Liver (tissue), 8 donors: ENCODE measurements at regions not wholly inside any gene's neighbourhood (a gene's known extent, or its start where the extent isn't known, plus 50 kb on each side); places are given as distances from the start of the nearest gene placed in this dataset.

Experiments used
- DNase-seq: peaks from one replicate; pipeline ENCODE4 v3.0.0-alpha.2; 2017; ENCODE audit warnings: low spot score
- H3K27ac ChIP-seq, 2 donors: one replicate each; pipeline ENCODE4 v1.7.0; 2013; ENCODE audit warnings: inconsistent platforms in 2 of 2, low read length in 2 of 2, control low read depth in 1 of 2, low read depth in 1 of 2, mild to moderate bottlenecking in 1 of 2
- H3K27me3 ChIP-seq, 4 donors: one replicate each; pipeline versions ENCODE4 v1.6.1 to v1.7.0; 2013; ENCODE audit warnings: low read length in 3 of 4, inconsistent platforms in 1 of 4, mild to moderate bottlenecking in 1 of 4, moderate library complexity in 1 of 4; ENCODE audit not compliant: control insufficient read depth in 4 of 4, insufficient read depth in 4 of 4
- H3K36me3 ChIP-seq, 4 donors: one replicate each; pipeline versions ENCODE4 v1.6.1 to v1.7.0; 2013; ENCODE audit warnings: low read length in 3 of 4, mild to moderate bottlenecking in 3 of 4, low read depth in 1 of 4, moderate library complexity in 1 of 4; ENCODE audit not compliant: control insufficient read depth in 4 of 4, insufficient read depth in 3 of 4
- H3K4me1 ChIP-seq, 4 donors: one replicate each; pipeline versions ENCODE4 v1.6.1 to v1.7.0; 2013; ENCODE audit warnings: low read length in 3 of 4, mild to moderate bottlenecking in 3 of 4, moderate library complexity in 1 of 4; ENCODE audit not compliant: control insufficient read depth in 4 of 4, insufficient read depth in 4 of 4
- H3K4me3 ChIP-seq, 3 donors: one replicate each; pipeline versions ENCODE4 v1.6.1 to v1.7.0; 2013; ENCODE audit warnings: low read length in 3 of 3, control low read depth in 1 of 3, low read depth in 1 of 3, mild to moderate bottlenecking in 1 of 3
- H3K9ac ChIP-seq, 2 donors: one replicate each; pipeline ENCODE4 v1.7.0; 2013; ENCODE audit warnings: low read length in 2 of 2, mild to moderate bottlenecking in 2 of 2, moderate library complexity in 2 of 2, control low read depth in 1 of 2, low read depth in 1 of 2
- H3K9me3 ChIP-seq, 4 donors: one replicate each; pipeline versions ENCODE4 v1.6.1 to v1.7.0; 2013; ENCODE audit warnings: low read length in 3 of 4; ENCODE audit not compliant: control insufficient read depth in 4 of 4
- CTCF ChIP-seq: fragments of 150-350 bp; IDR thresholded peaks from 2 replicates; pipeline ENCODE4 v1.5.1; 2017; ENCODE audit warnings: improper control_type of control experiment, low read depth, low read length; ENCODE audit not compliant: missing input control
- FOXA1 ChIP-seq: IDR thresholded peaks from 2 replicates; pipeline ENCODE4 v1.6.1; 2016; ENCODE audit warnings: antibody characterized with exemption
- FOXA2 ChIP-seq: IDR thresholded peaks from 2 replicates; pipeline ENCODE4 v1.6.1; 2016; ENCODE audit warnings: antibody characterized with exemption
- HNF4A ChIP-seq, 2 donors: conservative IDR thresholded peaks; 2 replicates each; pipeline ENCODE4 v1.6.1; 2016; ENCODE audit warnings: antibody characterized with exemption in 2 of 2, mild to moderate bottlenecking in 2 of 2
- HNF4G ChIP-seq: IDR thresholded peaks from 2 replicates; pipeline ENCODE4 v1.6.1; 2016; ENCODE audit warnings: antibody characterized with exemption
- JUND ChIP-seq, 2 donors: IDR thresholded peaks; 2 replicates each; pipeline ENCODE4 v1.6.1; 2016; ENCODE audit warnings: antibody characterized with exemption in 2 of 2
- NR2F2 ChIP-seq: IDR thresholded peaks from 2 replicates; pipeline ENCODE4 v1.6.1; 2016; ENCODE audit warnings: antibody characterized with exemption
- RAD21 ChIP-seq, 2 donors: IDR thresholded peaks; 2 replicates each; pipeline ENCODE4 v1.6.1; 2016; ENCODE audit warnings: antibody characterized with exemption in 2 of 2, mild to moderate bottlenecking in 2 of 2
- REST ChIP-seq: IDR thresholded peaks from 2 replicates; pipeline ENCODE4 v1.6.1; 2016; ENCODE audit warnings: antibody characterized with exemption, mild to moderate bottlenecking
- RXRA ChIP-seq, 2 donors: IDR thresholded peaks; 2 replicates each; pipeline ENCODE4 v1.6.1; 2017 to 2018; ENCODE audit warnings: antibody characterized with exemption in 2 of 2, mild to moderate bottlenecking in 1 of 2
- SP1 ChIP-seq: IDR thresholded peaks from 2 replicates; pipeline ENCODE4 v1.6.1; 2018; ENCODE audit warnings: antibody characterized with exemption, mild to moderate bottlenecking
- TAF1 ChIP-seq: conservative IDR thresholded peaks from 2 replicates; pipeline ENCODE4 v1.6.1; 2016; ENCODE audit warnings: antibody characterized with exemption, mild to moderate bottlenecking
- YY1 ChIP-seq: IDR thresholded peaks from 2 replicates; pipeline ENCODE4 v1.6.1; 2016; ENCODE audit warnings: antibody characterized with exemption, mild to moderate bottlenecking
- WGBS: extraction: QIAGEN DNeasy Blood & Tissue Kit; methylation state at CpG from one replicate; pipeline ENCODE4 v1.1.7; 2013; 5-methylcytosine and 5-hydroxymethylcytosine counted together
- TF ChIP-seq, protein P1 (sequence below): IDR thresholded peaks from 2 replicates; pipeline ENCODE4 v1.6.1; 2016; ENCODE audit warnings: antibody characterized with exemption
- donor health status: healthy.
- donor health status: healthy.
- donor health status: healthy.
- donor health status: healthy.
- donor health status: healthy.

DNA sequence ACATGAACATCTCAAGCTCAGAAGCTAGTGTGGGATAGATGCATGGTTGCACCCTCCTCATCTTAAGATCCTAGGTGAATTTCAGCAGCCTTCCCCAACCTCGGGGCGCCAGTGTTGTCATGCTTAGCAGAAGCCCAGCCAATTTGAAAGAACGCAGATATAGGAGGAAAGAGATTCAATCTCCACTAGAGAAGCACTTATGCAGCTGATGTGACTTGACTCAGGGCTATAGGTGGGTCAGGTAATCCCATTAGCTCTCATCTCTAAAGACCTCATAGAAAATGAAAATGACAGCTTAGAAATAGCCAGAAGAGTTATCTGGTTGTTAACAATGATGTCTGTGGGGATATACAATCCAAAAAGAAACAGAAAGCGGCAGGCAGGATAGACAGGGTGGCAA, 310.5 kb downstream of the GPAM start:
- Histone ChIP-seq H3K9ac (no peak overlapping the region), H3K36me3 (no peaks in the 10 kb centered on the region), H3K4me3 (no peak overlapping the region), H3K9me3 (peaks cover 0 to 4% (median under 1%) of the 10 kb centered on the region in 4 donors), H3K4me1 (no peaks in the 10 kb centered on the region), H3K27me3 (no peaks in the 10 kb centered on the region), H3K27ac (no peak overlapping the region)
- TF ChIP-seq RXRA (IDR thresholded peaks at IDR 0.05) (no peak), REST (no peak), CTCF (no peak), RAD21 (IDR thresholded peaks at IDR 0.05) (no peak), YY1 (no peak), HNF4A (conservative IDR thresholded peaks at IDR 0.05) (no peak), HNF4G (no peak), FOXA1 (no peak), SP1 (no peak), TAF1 (no peak), JUND (IDR thresholded peaks at IDR 0.05) (no peak), FOXA2 (no peak), NR2F2 (no peak)
- TF ChIP-seq, protein P1, sequence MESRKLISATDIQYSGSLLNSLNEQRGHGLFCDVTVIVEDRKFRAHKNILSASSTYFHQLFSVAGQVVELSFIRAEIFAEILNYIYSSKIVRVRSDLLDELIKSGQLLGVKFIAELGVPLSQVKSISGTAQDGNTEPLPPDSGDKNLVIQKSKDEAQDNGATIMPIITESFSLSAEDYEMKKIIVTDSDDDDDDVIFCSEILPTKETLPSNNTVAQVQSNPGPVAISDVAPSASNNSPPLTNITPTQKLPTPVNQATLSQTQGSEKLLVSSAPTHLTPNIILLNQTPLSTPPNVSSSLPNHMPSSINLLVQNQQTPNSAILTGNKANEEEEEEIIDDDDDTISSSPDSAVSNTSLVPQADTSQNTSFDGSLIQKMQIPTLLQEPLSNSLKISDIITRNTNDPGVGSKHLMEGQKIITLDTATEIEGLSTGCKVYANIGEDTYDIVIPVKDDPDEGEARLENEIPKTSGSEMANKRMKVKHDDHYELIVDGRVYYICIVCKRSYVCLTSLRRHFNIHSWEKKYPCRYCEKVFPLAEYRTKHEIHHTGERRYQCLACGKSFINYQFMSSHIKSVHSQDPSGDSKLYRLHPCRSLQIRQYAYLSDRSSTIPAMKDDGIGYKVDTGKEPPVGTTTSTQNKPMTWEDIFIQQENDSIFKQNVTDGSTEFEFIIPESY: no peak
- no peak for DNase-seq
- 89% methylated on average over 4 of the region's 4 CpGs for WGBS

DNA sequence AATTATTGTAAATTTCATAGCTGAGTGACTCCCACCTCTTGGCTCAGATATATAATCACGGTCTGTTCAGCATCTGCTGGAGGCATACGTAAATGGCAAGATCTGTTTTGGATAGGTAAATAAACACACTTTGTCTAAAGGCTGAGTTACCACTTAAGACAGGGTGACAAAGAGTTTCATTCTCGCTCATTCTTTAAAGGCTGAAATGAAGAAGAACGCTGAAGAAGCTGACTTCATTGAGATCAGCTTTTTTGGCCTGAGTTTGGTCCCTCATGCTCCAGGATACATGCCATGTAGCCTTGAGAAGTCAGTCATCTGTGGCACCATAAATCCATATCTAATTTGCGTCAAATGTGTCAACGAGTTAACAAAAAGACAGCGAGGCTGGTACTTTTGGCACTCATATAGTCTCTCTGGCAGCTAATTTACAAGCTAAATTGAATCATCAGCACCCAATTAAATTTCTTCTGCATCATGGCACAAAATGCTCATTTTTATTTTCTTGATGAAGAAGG, 309.9 kb downstream of the GPAM start:
- 91% methylated on average over 7 of the region's 7 CpGs for WGBS
- DNase-seq: no peak
- Histone ChIP-seq H3K9me3 (peaks cover 0 to 9% (median 4%) of the 10 kb centered on the region in 4 donors), H3K36me3 (no peaks in the 10 kb centered on the region), H3K4me3 (no peak overlapping the region), H3K4me1 (no peaks in the 10 kb centered on the region), H3K9ac (no peak overlapping the region), H3K27me3 (no peaks in the 10 kb centered on the region), H3K27ac (no peak overlapping the region)
- no peak for TF ChIP-seq RAD21 (IDR thresholded peaks at IDR 0.05)
- TF ChIP-seq YY1: no peak
- TF ChIP-seq, protein P1: no peak
- no peak for TF ChIP-seq REST
- no peak for TF ChIP-seq SP1
- TF ChIP-seq FOXA1: no peak
